Ishikawa (cell line): ENCODE measurements at regions not wholly inside any gene's neighbourhood (a gene's known extent, or its start where the extent isn't known, plus 50 kb on each side); places are given as distances from the start of the nearest gene placed in this dataset.

Experiments used
- CEBPB ChIP-seq: IDR thresholded peaks from 2 replicates; pipeline ENCODE4 v1.6.1; 2012
- CREB1 ChIP-seq: IDR thresholded peaks from 2 replicates; pipeline ENCODE4 v1.6.1; 2012; ENCODE audit warnings: low read depth
- EP300 ChIP-seq: IDR thresholded peaks from 2 replicates; pipeline ENCODE4 v1.6.1; 2012; ENCODE audit warnings: borderline replicate concordance
- FOXM1 ChIP-seq: IDR thresholded peaks from 2 replicates; pipeline ENCODE4 v1.6.1; 2012; ENCODE audit warnings: low read depth, borderline replicate concordance
- MAX ChIP-seq: IDR thresholded peaks from 2 replicates; pipeline ENCODE4 v1.6.1; 2012
- RAD21 ChIP-seq: IDR thresholded peaks from 2 replicates; pipeline ENCODE4 v1.6.1; 2012; ENCODE audit warnings: low read depth
- REST ChIP-seq: IDR thresholded peaks from 2 replicates; pipeline ENCODE4 v1.6.1; 2012; ENCODE audit warnings: low read depth, mild to moderate bottlenecking
- TAF1 ChIP-seq: IDR thresholded peaks from 2 replicates; pipeline ENCODE4 v1.6.1; 2012; ENCODE audit warnings: low read depth, mild to moderate bottlenecking
- TCF12 ChIP-seq: IDR thresholded peaks from 2 replicates; pipeline ENCODE4 v1.6.1; 2012; ENCODE audit warnings: low read depth
- TEAD4 ChIP-seq: IDR thresholded peaks from 2 replicates; pipeline ENCODE4 v1.6.1; 2012
- YY1 ChIP-seq: IDR thresholded peaks from 2 replicates; pipeline ENCODE4 v1.6.1; 2012; ENCODE audit warnings: low read depth
- ZBTB7A ChIP-seq: IDR thresholded peaks from 2 replicates; pipeline ENCODE4 v1.6.1; 2012; ENCODE audit warnings: low read depth
- TF ChIP-seq, protein P1 (sequence below): IDR thresholded peaks from 2 replicates; pipeline ENCODE4 v1.6.1; 2012

- TF ChIP-seq TAF1 (no peak), YY1 (no peak), FOXM1 (no peak), CREB1 (no peak), TEAD4 (no peak), CEBPB (no peak), ZBTB7A (no peak), MAX (no peak), EP300 (no peak), TCF12 (no peak), REST (no peak), RAD21 (no peak)
- TF ChIP-seq, protein P1, sequence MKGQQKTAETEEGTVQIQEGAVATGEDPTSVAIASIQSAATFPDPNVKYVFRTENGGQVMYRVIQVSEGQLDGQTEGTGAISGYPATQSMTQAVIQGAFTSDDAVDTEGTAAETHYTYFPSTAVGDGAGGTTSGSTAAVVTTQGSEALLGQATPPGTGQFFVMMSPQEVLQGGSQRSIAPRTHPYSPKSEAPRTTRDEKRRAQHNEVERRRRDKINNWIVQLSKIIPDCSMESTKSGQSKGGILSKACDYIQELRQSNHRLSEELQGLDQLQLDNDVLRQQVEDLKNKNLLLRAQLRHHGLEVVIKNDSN = no peak
These were observed 417.6 kb downstream of the SOX11 start for GRCh38 chr2:6109831-6110230.
